DND-41 (cell line): ENCODE measurements at regions not wholly inside any gene's neighbourhood (a gene's known extent, or its start where the extent isn't known, plus 50 kb on each side); places are given as distances from the start of the nearest gene placed in this dataset.

Experiments
- ATAC-seq: fragments of 200-7000 bp; cut with Tn5 transposase; 3 replicates; pipeline ENCODE4 v1.9.1; 2021; ENCODE audit warnings: low read depth; ENCODE audit not compliant: insufficient read depth
- DNase-seq: peaks from one replicate; pipeline ENCODE4 v3.0.0-alpha.2; 2020
- H2AFZ ChIP-seq: 2 replicates; pipeline ENCODE4 v1.6.0; 2012; ENCODE audit warnings: low read depth, low read length
- H3K27ac ChIP-seq: 2 replicates; pipeline ENCODE4 v1.5.1; 2012; ENCODE audit warnings: low read length, inconsistent platforms
- H3K27me3 ChIP-seq: fragments of 200-600 bp; sonication (generic); 2 replicates; pipeline ENCODE4 v1.6.0; 2012; ENCODE audit warnings: low read length, mild to moderate bottlenecking, inconsistent platforms; ENCODE audit not compliant: insufficient read depth, poor library complexity
- H3K36me3 ChIP-seq: 2 replicates; pipeline ENCODE4 v1.5.1; 2012; ENCODE audit warnings: low read length, inconsistent platforms; ENCODE audit not compliant: insufficient read depth
- H3K4me1 ChIP-seq: 2 replicates; pipeline ENCODE4 v1.5.1; 2012; ENCODE audit warnings: mild to moderate bottlenecking, low read length; ENCODE audit not compliant: insufficient read depth
- H3K4me2 ChIP-seq: 2 replicates; pipeline ENCODE4 v1.6.0; 2012; ENCODE audit warnings: mild to moderate bottlenecking, moderate library complexity, low read length, inconsistent platforms; ENCODE audit not compliant: insufficient read depth
- H3K4me3 ChIP-seq, 2 experiments: fragments of 200-600 bp in 1 of 2; shearing (Covaris generic) in 1 of 2; 2 replicates each; pipeline ENCODE4 v1.5.1; 2012 to 2016; ENCODE audit warnings: inconsistent platforms in 2 of 2, low read length in 2 of 2, mild to moderate bottlenecking in 2 of 2, low read depth in 1 of 2, moderate library complexity in 1 of 2
- H3K79me2 ChIP-seq: 2 replicates; pipeline ENCODE4 v1.6.0; 2012; ENCODE audit warnings: low read length, inconsistent platforms; ENCODE audit not compliant: insufficient read depth
- H3K9ac ChIP-seq: 2 replicates; pipeline ENCODE4 v1.6.0; 2012; ENCODE audit warnings: low read depth, mild to moderate bottlenecking, inconsistent platforms, low read length, moderate library complexity
- H3K9me3 ChIP-seq: 2 replicates; pipeline ENCODE4 v1.5.1; 2012; ENCODE audit warnings: low read length, moderate library complexity, mild to moderate bottlenecking, inconsistent platforms; ENCODE audit not compliant: insufficient read depth, severe bottlenecking
- H4K20me1 ChIP-seq: 2 replicates; pipeline ENCODE4 v1.6.0; 2012; ENCODE audit warnings: low read length; ENCODE audit not compliant: insufficient read depth
- EZH2 ChIP-seq: IDR thresholded peaks from 3 replicates; pipeline ENCODE4 v1.6.1; 2012; ENCODE audit warnings: borderline replicate concordance, low read depth, mild to moderate bottlenecking, moderate library complexity, low read length, inconsistent platforms; ENCODE audit not compliant: severe bottlenecking
- TF ChIP-seq, protein P1 (sequence below): IDR thresholded peaks from 2 replicates; pipeline ENCODE4 v1.5.1; 2012; ENCODE audit warnings: borderline replicate concordance, low read length, moderate library complexity, mild to moderate bottlenecking; ENCODE audit not compliant: poor library complexity, severe bottlenecking; ENCODE audit errors: extremely low read depth

DNA sequence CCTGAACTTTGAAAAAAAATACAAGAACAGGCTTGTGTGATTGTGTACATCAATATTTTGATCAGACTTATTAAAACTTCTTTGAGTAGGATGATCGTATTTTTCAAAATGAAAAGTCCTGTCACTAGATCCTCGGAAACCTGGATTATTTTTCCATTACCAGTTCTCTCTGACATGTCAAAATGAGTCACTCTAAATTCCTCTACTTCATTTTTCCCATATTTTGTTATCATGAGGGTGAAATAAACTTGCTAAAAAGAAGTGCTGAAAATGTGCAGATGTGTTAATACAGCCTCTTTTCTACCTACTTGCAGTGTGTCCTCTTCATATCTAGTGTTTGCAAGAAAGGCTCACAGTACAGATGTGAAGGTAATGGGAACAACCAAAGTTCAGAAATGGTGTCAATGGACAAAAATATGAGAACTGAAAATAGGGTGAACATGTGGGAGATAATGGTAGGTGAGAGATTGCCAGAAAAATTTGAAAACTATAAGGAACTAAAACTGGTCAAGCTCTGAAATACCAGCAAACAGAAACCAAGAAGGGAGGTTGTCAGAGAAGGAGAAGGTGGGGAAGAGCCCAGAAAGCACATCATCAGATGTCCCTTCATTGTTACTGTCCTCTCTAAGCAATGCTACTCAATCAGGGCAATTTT is 108.2 kb downstream of the EOMES start:
- Histone ChIP-seq H4K20me1 (no peaks in the 10 kb centered on the region), H3K27ac (no peak overlapping the region), H3K4me2 (no peak overlapping the region), H2AFZ (no peak overlapping the region), H3K9ac (no peak overlapping the region), H3K27me3 (no peaks in the 10 kb centered on the region), H3K4me3 (no peak overlapping the region), H3K4me1 (no peaks in the 10 kb centered on the region), H3K36me3 (no peaks in the 10 kb centered on the region), H3K79me2 (no peaks in the 10 kb centered on the region), H3K9me3 (peaks cover 21% of the 10 kb centered on the region)
- TF ChIP-seq EZH2: no peak
- TF ChIP-seq, protein P1, sequence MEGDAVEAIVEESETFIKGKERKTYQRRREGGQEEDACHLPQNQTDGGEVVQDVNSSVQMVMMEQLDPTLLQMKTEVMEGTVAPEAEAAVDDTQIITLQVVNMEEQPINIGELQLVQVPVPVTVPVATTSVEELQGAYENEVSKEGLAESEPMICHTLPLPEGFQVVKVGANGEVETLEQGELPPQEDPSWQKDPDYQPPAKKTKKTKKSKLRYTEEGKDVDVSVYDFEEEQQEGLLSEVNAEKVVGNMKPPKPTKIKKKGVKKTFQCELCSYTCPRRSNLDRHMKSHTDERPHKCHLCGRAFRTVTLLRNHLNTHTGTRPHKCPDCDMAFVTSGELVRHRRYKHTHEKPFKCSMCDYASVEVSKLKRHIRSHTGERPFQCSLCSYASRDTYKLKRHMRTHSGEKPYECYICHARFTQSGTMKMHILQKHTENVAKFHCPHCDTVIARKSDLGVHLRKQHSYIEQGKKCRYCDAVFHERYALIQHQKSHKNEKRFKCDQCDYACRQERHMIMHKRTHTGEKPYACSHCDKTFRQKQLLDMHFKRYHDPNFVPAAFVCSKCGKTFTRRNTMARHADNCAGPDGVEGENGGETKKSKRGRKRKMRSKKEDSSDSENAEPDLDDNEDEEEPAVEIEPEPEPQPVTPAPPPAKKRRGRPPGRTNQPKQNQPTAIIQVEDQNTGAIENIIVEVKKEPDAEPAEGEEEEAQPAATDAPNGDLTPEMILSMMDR: no peak
- DNase-seq (no peak), ATAC-seq (no peak)

DNA sequence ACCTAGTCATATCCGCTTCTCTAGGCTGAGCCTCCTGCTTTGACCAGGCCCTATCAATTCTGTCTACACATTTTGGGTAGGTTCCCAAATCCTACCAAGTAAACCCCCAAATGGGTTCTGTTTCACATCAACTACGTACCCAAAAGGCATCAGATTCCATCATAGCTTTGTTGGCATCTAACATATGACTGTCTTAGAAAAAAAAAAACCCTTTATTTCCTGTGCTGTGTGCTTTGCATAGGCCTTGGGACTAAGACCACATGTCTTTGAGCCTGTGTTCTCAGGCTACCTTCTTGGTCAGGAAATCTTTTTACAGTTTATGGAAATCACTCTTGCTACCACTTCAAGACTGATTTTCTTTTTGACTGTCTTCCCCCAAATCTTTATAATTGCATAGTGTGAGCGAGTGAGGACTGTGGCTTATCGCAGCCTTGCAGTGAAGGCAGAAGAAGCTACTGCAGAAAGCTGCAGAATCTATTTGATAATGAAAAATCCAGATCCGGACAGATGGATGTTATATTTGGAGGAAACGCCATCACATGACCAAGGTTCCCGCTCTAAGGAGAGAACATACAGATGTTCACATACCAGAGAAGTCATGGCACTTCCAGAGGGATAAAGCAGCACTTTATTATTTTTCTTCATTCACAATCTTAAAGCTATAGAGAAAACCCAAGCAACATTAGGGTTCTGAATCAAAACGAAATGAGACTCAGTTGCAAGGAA is 111.2 kb downstream of the EOMES start:
- Histone ChIP-seq H3K36me3 (no peaks in the 10 kb centered on the region), H2AFZ (no peak overlapping the region), H3K4me2 (no peak overlapping the region), H3K4me1 (no peaks in the 10 kb centered on the region), H3K9ac (no peak overlapping the region), H4K20me1 (no peaks in the 10 kb centered on the region), H3K79me2 (no peaks in the 10 kb centered on the region), H3K4me3 (no peak overlapping the region), H3K27me3 (no peaks in the 10 kb centered on the region), H3K9me3 (peaks cover 21% of the 10 kb centered on the region), H3K27ac (no peak overlapping the region)
- TF ChIP-seq, protein P1: no peak
- no peak for TF ChIP-seq EZH2
- no peak for DNase-seq
- no peak for ATAC-seq

DNA sequence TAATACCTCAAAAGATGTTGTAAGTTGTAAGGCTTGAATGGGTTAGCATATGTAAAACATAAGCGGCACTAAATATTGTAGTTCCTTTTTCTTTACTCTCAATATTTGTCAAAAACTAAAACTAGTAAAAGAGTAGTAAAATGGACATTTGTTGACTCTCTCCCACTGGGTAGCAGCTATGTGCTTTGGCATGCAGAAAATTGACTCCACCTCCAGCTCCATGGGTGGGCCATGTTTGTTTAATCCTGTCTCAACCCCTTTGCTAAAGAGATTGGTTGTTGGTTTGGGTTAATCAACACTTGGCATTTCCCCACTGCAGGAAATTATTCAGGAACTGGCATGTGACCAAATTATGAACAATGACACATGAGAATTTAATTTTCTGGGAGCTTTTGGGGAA is 114.8 kb downstream of the EOMES start:
- no peaks in the 10 kb centered on the region for H3K79me2 ChIP-seq
- no peak for TF ChIP-seq EZH2
- TF ChIP-seq, protein P1: no peak
- ATAC-seq (no peak), DNase-seq (no peak)
- no peak overlapping the region for H3K27ac ChIP-seq
- H3K4me3 ChIP-seq: no peak overlapping the region
- H2AFZ ChIP-seq: no peak overlapping the region
- no peaks in the 10 kb centered on the region for H3K36me3 ChIP-seq
- H3K4me1 ChIP-seq: no peaks in the 10 kb centered on the region
- H3K9me3 ChIP-seq: no peaks in the 10 kb centered on the region
- H3K4me2 ChIP-seq: no peak overlapping the region
- H3K9ac ChIP-seq: no peak overlapping the region
- no peaks in the 10 kb centered on the region for H3K27me3 ChIP-seq
- H4K20me1 ChIP-seq: no peaks in the 10 kb centered on the region
